SU-DHL-6 (cell line): ENCODE measurements at regions not wholly inside any gene's neighbourhood (a gene's known extent, or its start where the extent isn't known, plus 50 kb on each side); places are given as distances from the start of the nearest gene placed in this dataset.

Source experiments
- CTCF ChIP-seq: fragments of 200-600 bp; sonication (generic); IDR thresholded peaks from one replicate; pipeline ENCODE4 v1.5.1; 2017; ENCODE audit warnings: antibody characterized with exemption, mild to moderate bottlenecking, low read length, moderate library complexity; ENCODE audit not compliant: insufficient read depth, poor library complexity, severe bottlenecking
- EZH2phosphoT487 ChIP-seq: fragments of 200-600 bp; sonication (generic), shearing (Covaris generic); conservative IDR thresholded peaks from 2 replicates; pipeline ENCODE4 v1.6.1; 2018; ENCODE audit warnings: mild to moderate bottlenecking, antibody characterized with exemption, low read length, moderate library complexity, mixed read lengths

- TF ChIP-seq CTCF (no peak), EZH2phosphoT487 (no peak)
Measured at GRCh38 chr3:165343185-165343584, 147.0 kb upstream of the SLITRK3 start.
